HEK293 (cell line): ENCODE measurements at regions not wholly inside any gene's neighbourhood (a gene's known extent, or its start where the extent isn't known, plus 50 kb on each side); places are given as distances from the start of the nearest gene placed in this dataset.

Experiments
- CTCF ChIA-PET: fragments of 350-600 bp; formaldehyde crosslinking; extraction: SDS; loops from one replicate; lab custom pipeline; 2021; ENCODE audit warnings: antibody characterized with exemption; lab: Yijun Ruan, JAX
- POLR2A ChIA-PET: fragments of 300-600 bp; formaldehyde crosslinking; extraction: SDS; loops from one replicate; lab custom pipeline; 2020; ENCODE audit warnings: antibody characterized with exemption, inconsistent platforms; lab: Yijun Ruan, JAX
- H3K27ac ChIP-seq: fragments of 200-500 bp; sonication (Bioruptor generic); 2 replicates; pipeline ENCODE4 v1.5.1; 2014; ENCODE audit warnings: low read depth, low read length, control low read depth, inconsistent platforms; ENCODE audit errors: extremely low read depth
- H3K36me3 ChIP-seq, 2 experiments: fragments of 200-500 bp in 1 of 2; sonication (Bioruptor generic) in 1 of 2; 1 replicate in 1 of 2; 2 replicates in 1 of 2; pipeline ENCODE4 v1.5.1; 2014 to 2017; ENCODE audit warnings: inconsistent platforms in 2 of 2, low read length in 2 of 2; ENCODE audit not compliant: control insufficient read depth in 2 of 2, insufficient read depth in 1 of 2
- H3K4me1 ChIP-seq: fragments of 200-500 bp; sonication (Bioruptor generic); 2 replicates; pipeline ENCODE4 v1.5.1; 2014; ENCODE audit warnings: mild to moderate bottlenecking, low read length, inconsistent platforms; ENCODE audit not compliant: control insufficient read depth, insufficient read depth
- H3K4me3 ChIP-seq: 2 replicates; pipeline ENCODE4 v1.5.1; 2011; ENCODE audit warnings: low read depth, mild to moderate bottlenecking, control low read depth, low read length, moderate library complexity
- H3K9me3 ChIP-seq: fragments of 200-500 bp; sonication (Bioruptor generic); 2 replicates; pipeline ENCODE4 v1.5.1; 2014; ENCODE audit warnings: low read depth, low read length, inconsistent platforms; ENCODE audit not compliant: control insufficient read depth, insufficient read depth
- FEZF1 ChIP-seq: fragments of 450-650 bp; formaldehyde crosslinking; IDR thresholded peaks from 2 replicates; pipeline ENCODE4 v1.5.1; 2016; ENCODE audit warnings: missing biosample characterization, missing genetic modification characterization
- GLIS1 ChIP-seq: fragments of 450-650 bp; formaldehyde crosslinking; IDR thresholded peaks from 2 replicates; pipeline ENCODE4 v1.5.1; 2016; ENCODE audit warnings: missing biosample characterization, missing genetic modification characterization
- GLIS2 ChIP-seq: fragments of 450-650 bp; formaldehyde crosslinking; IDR thresholded peaks from 2 replicates; pipeline ENCODE4 v1.5.1; 2016; ENCODE audit warnings: missing biosample characterization, missing genetic modification characterization
- MEIS1 ChIP-seq: sonication (generic); formaldehyde crosslinking; IDR thresholded peaks from 2 replicates; pipeline ENCODE4 v1.8.1; 2022; ENCODE audit warnings: missing genetic modification reagents, mild to moderate bottlenecking, borderline replicate concordance
- OSR2 ChIP-seq: fragments of 450-650 bp; formaldehyde crosslinking; IDR thresholded peaks from 2 replicates; pipeline ENCODE4 v1.5.1; 2016; ENCODE audit warnings: missing biosample characterization, missing genetic modification characterization
- OVOL3 ChIP-seq: fragments of 450-650 bp; formaldehyde crosslinking; IDR thresholded peaks from 2 replicates; pipeline ENCODE4 v1.5.1; 2016; ENCODE audit warnings: missing biosample characterization, missing genetic modification characterization
- ZFP3 ChIP-seq: fragments of 450-650 bp; formaldehyde crosslinking; IDR thresholded peaks from 2 replicates; pipeline ENCODE4 v1.5.1; 2016; ENCODE audit warnings: low read depth, missing biosample characterization, missing genetic modification characterization
- ZNF211 ChIP-seq: fragments of 450-650 bp; formaldehyde crosslinking; IDR thresholded peaks from 2 replicates; pipeline ENCODE4 v1.5.1; 2016; ENCODE audit warnings: low read depth, missing biosample characterization, missing genetic modification characterization
- ZNF341 ChIP-seq: fragments of 450-650 bp; formaldehyde crosslinking; IDR thresholded peaks from 2 replicates; pipeline ENCODE4; 2016; ENCODE audit warnings: low read depth, missing biosample characterization, missing genetic modification characterization
- ZNF416 ChIP-seq: fragments of 450-650 bp; formaldehyde crosslinking; IDR thresholded peaks from 2 replicates; pipeline ENCODE4 v1.5.1; 2016; ENCODE audit warnings: missing biosample characterization, missing genetic modification characterization
- ZNF530 ChIP-seq: fragments of 450-650 bp; formaldehyde crosslinking; IDR thresholded peaks from 2 replicates; pipeline ENCODE4 v1.5.1; 2016; ENCODE audit warnings: low read depth, missing biosample characterization, missing genetic modification characterization
- ZNF654 ChIP-seq: fragments of 450-650 bp; formaldehyde crosslinking; IDR thresholded peaks from 2 replicates; pipeline ENCODE4 v1.5.1; 2016; ENCODE audit warnings: low read depth, missing biosample characterization, missing genetic modification characterization
- ZNF777 ChIP-seq: fragments of 450-650 bp; formaldehyde crosslinking; IDR thresholded peaks from 2 replicates; pipeline ENCODE4 v1.5.1; 2017; ENCODE audit warnings: missing biosample characterization, missing genetic modification characterization, borderline replicate concordance
- ZNF830 ChIP-seq: fragments of 450-650 bp; IDR thresholded peaks from 2 replicates; pipeline ENCODE4 v1.5.0; 2018; ENCODE audit warnings: missing biosample characterization, missing genetic modification characterization, low read depth, mild to moderate bottlenecking, moderate library complexity
- ZNF843 ChIP-seq: fragments of 450-650 bp; formaldehyde crosslinking; IDR thresholded peaks from 2 replicates; pipeline ENCODE4 v1.5.1; 2016; ENCODE audit warnings: missing biosample characterization, missing genetic modification characterization
- TF ChIP-seq, protein P1 (sequence below): fragments of 450-650 bp; formaldehyde crosslinking; IDR thresholded peaks from 2 replicates; pipeline ENCODE4 v1.5.1; 2016; ENCODE audit warnings: missing biosample characterization, missing genetic modification characterization
- TF ChIP-seq, protein P2 (sequence below): fragments of 450-650 bp; formaldehyde crosslinking; IDR thresholded peaks from 2 replicates; pipeline ENCODE4 v1.5.1; 2016; ENCODE audit warnings: missing biosample characterization, missing genetic modification characterization
- TF ChIP-seq, protein P3 (sequence below): fragments of 450-650 bp; formaldehyde crosslinking; IDR thresholded peaks from 2 replicates; pipeline ENCODE4 v1.5.1; 2016; ENCODE audit warnings: missing biosample characterization, missing genetic modification characterization
- TF ChIP-seq, protein P4 (sequence below): fragments of 450-650 bp; IDR thresholded peaks from 2 replicates; pipeline ENCODE4 v1.5.1; 2018; ENCODE audit warnings: missing biosample characterization, mild to moderate bottlenecking, missing genetic modification characterization

DNA sequence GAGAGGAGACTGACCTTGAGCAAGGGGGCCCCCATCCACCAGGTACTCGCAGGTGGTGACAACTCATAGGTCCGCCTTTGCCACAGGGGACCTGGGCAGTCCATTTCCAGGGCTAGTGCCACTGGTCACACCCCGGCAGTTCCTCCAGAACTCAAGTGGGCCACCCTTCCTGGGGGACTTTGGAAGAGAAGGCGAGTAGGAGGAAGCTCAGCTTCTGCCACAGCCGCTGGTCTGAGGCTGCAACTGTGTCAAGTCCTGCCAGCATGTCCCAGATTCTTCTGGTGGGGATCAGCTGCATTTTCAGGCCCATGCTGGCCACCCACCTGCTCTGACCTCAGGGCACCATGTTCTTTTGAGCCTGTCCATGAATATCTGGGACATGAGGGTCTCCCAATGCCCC, 423.9 kb upstream of the MYT1L start (continued):
- TF ChIP-seq, protein P1, sequence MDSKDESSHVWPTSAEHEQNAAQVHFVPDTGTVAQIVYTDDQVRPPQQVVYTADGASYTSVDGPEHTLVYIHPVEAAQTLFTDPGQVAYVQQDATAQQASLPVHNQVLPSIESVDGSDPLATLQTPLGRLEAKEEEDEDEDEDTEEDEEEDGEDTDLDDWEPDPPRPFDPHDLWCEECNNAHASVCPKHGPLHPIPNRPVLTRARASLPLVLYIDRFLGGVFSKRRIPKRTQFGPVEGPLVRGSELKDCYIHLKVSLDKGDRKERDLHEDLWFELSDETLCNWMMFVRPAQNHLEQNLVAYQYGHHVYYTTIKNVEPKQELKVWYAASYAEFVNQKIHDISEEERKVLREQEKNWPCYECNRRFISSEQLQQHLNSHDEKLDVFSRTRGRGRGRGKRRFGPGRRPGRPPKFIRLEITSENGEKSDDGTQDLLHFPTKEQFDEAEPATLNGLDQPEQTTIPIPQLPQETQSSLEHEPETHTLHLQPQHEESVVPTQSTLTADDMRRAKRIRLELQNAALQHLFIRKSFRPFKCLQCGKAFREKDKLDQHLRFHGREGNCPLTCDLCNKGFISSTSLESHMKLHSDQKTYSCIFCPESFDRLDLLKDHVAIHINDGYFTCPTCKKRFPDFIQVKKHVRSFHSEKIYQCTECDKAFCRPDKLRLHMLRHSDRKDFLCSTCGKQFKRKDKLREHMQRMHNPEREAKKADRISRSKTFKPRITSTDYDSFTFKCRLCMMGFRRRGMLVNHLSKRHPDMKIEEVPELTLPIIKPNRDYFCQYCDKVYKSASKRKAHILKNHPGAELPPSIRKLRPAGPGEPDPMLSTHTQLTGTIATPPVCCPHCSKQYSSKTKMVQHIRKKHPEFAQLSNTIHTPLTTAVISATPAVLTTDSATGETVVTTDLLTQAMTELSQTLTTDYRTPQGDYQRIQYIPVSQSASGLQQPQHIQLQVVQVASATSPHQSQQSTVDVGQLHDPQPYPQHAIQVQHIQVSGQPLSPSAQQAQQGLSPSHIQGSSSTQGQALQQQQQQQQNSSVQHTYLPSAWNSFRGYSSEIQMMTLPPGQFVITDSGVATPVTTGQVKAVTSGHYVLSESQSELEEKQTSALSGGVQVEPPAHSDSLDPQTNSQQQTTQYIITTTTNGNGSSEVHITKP: no peak
- TF ChIP-seq GLIS2 (no peak), ZFP3 (tag by site-specific recombination) (no peak)
- TF ChIP-seq, all 188 proteins: peak for 0

DNA sequence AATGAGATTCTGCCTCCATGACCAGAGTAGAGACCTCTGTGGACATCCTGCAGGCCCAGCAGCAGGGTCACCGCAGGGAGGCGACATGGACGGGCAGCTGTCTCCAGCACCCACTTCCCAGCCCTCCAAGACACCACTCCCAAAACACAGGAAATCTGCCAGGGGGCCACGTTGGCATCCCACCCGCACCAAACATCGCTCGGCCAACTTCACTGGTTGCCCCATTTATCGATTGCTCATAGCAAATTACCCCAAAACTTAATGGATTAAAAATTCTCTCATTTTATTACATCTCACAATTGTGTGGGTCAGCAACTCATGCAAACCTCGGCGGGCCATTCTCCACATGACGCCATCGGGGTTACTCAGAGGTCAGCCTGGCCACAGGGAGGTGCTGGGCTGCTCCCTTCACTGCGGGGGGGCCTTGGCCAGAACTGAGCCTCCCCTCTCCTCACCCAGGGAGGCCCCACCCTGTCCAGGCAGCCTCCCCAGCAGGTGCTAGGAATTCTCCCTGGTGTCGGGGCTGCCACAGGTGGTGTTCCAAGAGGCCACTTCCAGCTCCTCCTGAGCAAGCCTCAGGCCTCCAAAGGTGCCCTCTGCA, 420.7 kb upstream of the MYT1L start:
- CTCF ChIA-PET: interaction anchor here (0.6 kb wide), 1 partner anchor 15 kb away, joined by 3 read pairs; no protein-coding TSS in a partner anchor
- POLR2A ChIA-PET: no interaction called here
- Histone ChIP-seq H3K9me3 (no peaks in the 10 kb centered on the region), H3K4me3 (no peak overlapping the region), H3K36me3 (no peaks in the 10 kb centered on the region), H3K4me1 (no peaks in the 10 kb centered on the region), H3K27ac (no peak overlapping the region)
- TF ChIP-seq, protein P2, sequence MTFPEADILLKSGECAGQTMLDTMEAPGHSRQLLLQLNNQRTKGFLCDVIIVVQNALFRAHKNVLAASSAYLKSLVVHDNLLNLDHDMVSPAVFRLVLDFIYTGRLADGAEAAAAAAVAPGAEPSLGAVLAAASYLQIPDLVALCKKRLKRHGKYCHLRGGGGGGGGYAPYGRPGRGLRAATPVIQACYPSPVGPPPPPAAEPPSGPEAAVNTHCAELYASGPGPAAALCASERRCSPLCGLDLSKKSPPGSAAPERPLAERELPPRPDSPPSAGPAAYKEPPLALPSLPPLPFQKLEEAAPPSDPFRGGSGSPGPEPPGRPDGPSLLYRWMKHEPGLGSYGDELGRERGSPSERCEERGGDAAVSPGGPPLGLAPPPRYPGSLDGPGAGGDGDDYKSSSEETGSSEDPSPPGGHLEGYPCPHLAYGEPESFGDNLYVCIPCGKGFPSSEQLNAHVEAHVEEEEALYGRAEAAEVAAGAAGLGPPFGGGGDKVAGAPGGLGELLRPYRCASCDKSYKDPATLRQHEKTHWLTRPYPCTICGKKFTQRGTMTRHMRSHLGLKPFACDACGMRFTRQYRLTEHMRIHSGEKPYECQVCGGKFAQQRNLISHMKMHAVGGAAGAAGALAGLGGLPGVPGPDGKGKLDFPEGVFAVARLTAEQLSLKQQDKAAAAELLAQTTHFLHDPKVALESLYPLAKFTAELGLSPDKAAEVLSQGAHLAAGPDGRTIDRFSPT (tag by site-specific recombination): no peak
- 0 out of 2 replicates have a peak, but pooled peaks have one; percentile 6 for TF ChIP-seq GLIS1 (tag by site-specific recombination)
- TF ChIP-seq, protein P3, sequence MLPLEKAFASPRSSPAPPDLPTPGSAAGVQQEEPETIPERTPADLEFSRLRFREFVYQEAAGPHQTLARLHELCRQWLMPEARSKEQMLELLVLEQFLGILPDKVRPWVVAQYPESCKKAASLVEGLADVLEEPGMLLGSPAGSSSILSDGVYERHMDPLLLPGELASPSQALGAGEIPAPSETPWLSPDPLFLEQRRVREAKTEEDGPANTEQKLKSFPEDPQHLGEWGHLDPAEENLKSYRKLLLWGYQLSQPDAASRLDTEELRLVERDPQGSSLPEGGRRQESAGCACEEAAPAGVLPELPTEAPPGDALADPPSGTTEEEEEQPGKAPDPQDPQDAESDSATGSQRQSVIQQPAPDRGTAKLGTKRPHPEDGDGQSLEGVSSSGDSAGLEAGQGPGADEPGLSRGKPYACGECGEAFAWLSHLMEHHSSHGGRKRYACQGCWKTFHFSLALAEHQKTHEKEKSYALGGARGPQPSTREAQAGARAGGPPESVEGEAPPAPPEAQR: no peak

DNA sequence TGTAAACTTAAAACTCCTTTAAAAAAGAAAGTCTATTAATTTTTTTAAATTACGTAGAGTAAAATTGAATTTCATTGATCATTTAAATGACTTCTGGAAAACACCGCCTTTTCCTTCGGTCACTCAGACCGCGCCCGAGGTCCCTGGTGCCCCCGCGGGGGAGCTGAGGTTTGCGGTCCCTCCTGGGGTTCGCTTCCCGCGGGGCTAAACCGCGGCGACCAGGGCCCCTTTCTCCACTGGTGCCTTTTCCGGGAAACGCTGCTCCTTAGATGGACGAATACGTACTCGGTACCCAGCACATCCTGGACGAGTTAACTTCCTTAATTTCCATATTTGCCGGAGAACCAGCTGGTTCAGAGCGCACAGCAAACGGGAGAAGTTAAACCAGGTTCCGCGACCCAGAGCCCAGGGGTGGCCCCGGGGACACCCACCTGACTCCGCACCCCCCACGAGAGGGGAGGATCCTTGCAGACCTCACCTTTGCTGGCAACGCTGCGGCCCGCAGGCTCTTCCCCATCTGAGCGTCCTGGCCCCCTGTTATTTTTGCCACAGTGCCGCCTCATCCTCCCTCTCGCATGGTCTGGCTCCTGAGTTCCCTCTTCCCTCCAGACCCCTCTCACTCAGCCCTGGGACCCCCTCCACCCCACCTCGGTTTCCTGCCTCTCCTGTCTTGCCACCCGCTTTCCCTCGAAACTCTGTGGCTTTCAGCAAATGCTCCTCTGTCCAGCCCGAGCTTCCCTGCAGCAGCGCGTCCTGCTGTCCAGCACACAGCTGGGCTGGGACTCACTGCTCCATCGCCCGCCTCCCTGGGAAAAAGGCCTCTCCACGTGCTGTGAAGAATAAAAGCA, 420.0 kb upstream of the MYT1L start:
- POLR2A ChIA-PET: no interaction called here
- Histone ChIP-seq H3K9me3 (no peaks in the 10 kb centered on the region), H3K36me3 (no peaks in the 10 kb centered on the region), H3K4me3 (no peak overlapping the region), H3K27ac (no peak overlapping the region), H3K4me1 (no peaks in the 10 kb centered on the region)
- CTCF ChIA-PET: interaction anchor here (0.6 kb wide), 1 partner anchor 14 kb away, joined by 3 read pairs; no protein-coding TSS in a partner anchor
- no peak for TF ChIP-seq ZNF777
- no peak for TF ChIP-seq ZNF654 (tag by site-specific recombination)

DNA sequence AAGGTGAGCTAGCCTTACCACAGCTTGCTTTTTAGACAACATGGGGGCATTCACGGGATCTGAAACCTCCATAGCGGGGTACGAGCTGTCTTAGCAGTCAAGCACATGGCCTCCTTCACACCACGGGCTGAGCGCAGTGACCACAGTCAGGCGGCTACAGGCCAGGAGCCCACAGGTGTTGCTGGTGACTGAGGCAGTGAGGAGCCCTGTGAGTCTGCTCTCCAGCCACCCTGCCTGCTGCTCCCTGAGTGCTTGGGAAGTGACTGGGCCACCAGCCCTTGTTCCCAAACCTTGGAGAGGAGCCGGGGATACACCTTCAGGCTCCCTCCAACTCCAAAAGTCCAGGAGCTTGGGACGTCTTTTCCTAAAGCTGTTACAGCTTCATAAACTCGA, 418.1 kb upstream of the MYT1L start:
- H3K27ac ChIP-seq: no peak overlapping the region
- ChIA-PET POLR2A (no interaction called here), CTCF (no interaction called here)
- no peaks in the 10 kb centered on the region for H3K36me3 ChIP-seq
- no peaks in the 10 kb centered on the region for H3K4me1 ChIP-seq
- no peak overlapping the region for H3K4me3 ChIP-seq
- no peaks in the 10 kb centered on the region for H3K9me3 ChIP-seq
- TF ChIP-seq, protein P4, sequence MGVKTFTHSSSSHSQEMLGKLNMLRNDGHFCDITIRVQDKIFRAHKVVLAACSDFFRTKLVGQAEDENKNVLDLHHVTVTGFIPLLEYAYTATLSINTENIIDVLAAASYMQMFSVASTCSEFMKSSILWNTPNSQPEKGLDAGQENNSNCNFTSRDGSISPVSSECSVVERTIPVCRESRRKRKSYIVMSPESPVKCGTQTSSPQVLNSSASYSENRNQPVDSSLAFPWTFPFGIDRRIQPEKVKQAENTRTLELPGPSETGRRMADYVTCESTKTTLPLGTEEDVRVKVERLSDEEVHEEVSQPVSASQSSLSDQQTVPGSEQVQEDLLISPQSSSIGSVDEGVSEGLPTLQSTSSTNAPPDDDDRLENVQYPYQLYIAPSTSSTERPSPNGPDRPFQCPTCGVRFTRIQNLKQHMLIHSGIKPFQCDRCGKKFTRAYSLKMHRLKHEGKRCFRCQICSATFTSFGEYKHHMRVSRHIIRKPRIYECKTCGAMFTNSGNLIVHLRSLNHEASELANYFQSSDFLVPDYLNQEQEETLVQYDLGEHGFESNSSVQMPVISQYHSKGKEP: no peak
- TF ChIP-seq ZNF211 (tag by site-specific recombination) (no peak), ZNF416 (tag by site-specific recombination) (no peak), ZNF341 (no peak), ZNF843 (tag by site-specific recombination) (no peak), FEZF1 (tag by site-specific recombination) (no peak), OSR2 (no peak), ZNF777 (no peak), MEIS1 (CRISPR knock-in tag) (no peak), ZNF530 (tag by site-specific recombination) (no peak), OVOL3 (tag by site-specific recombination) (no peak), ZNF830 (tag by site-specific recombination) (no peak)
